ENCODE measurements at regions not wholly inside any gene's neighbourhood (a gene's known extent, or its start where the extent isn't known, plus 50 kb on each side); places are given as distances from the start of the nearest gene placed in this dataset.

DNA sequence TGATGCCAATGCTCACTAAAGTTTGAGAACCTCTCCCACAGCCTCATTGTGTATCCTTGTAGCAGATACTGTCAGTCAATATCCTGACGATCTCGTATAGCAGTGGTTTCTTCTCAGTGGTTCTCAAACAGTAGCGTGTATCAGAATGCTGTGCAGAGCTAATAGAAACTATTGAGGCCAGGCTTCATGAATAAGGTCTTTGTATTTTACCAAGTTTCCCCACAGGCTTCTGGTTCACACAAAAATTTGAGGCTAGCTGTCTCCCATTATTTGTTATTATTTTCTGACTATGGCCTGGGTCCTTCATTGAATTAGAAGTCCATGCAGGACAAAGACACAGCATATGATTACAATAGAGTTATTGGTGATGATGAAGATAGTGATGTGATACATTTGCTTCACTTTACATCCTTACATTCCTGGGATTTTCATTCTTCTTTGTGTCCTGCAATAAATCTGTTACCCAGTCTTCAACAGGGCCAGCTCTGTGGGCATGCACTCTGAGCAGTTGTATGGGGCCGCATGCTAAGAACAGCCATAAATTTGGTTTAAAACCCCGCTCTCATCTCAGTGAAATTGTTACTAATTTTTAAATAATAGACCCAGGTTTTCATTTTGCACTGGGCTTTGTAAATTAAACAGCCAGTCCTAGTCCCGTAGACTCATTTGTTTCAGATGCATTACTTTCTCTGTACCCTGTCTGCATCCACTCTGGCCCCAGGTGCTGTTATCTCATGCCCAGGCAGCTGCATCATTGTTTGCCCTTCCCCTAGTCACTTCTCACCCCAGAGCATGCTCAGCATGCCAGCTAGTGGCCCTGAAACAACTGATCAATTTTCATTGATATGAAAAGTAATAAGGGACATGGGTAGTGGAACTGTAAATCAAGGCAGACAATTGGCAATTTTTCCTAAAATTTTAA, 199.9 kb upstream of the PIK3R1 start:
- Histone ChIP-seq H3K27ac (ENCODE audit: low read depth in 2 of 2, low read length in 2 of 2) (no peak overlapping the region), H3K27me3 (ENCODE audit: control insufficient read depth, insufficient read depth, low read length) (no peaks in the 10 kb centered on the region), H3K9ac (ENCODE audit: low read length in 3 of 3) (no peak overlapping the region), H3K4me1 (ENCODE audit: control insufficient read depth in 2 of 3, insufficient read depth in 2 of 3, low read depth in 1 of 3, low read length in 3 of 3) (no peaks in the 10 kb centered on the region), H3K36me3 (ENCODE audit: control insufficient read depth in 2 of 3, insufficient read depth in 3 of 3, low read length in 3 of 3) (no peaks in the 10 kb centered on the region), H3K9me3 (ENCODE audit: control insufficient read depth in 2 of 3, insufficient read depth in 1 of 3, low read length in 3 of 3) (no peaks in the 10 kb centered on the region), H3K4me3 (ENCODE audit: low read length in 3 of 3) (no peak overlapping the region)
- intact Hi-C loops (cut with DNase I): no loop called here
- no peak for FAIRE-seq
- no peak for DNase-seq
- TF ChIP-seq, protein P1, sequence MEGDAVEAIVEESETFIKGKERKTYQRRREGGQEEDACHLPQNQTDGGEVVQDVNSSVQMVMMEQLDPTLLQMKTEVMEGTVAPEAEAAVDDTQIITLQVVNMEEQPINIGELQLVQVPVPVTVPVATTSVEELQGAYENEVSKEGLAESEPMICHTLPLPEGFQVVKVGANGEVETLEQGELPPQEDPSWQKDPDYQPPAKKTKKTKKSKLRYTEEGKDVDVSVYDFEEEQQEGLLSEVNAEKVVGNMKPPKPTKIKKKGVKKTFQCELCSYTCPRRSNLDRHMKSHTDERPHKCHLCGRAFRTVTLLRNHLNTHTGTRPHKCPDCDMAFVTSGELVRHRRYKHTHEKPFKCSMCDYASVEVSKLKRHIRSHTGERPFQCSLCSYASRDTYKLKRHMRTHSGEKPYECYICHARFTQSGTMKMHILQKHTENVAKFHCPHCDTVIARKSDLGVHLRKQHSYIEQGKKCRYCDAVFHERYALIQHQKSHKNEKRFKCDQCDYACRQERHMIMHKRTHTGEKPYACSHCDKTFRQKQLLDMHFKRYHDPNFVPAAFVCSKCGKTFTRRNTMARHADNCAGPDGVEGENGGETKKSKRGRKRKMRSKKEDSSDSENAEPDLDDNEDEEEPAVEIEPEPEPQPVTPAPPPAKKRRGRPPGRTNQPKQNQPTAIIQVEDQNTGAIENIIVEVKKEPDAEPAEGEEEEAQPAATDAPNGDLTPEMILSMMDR (IDR thresholded peaks at IDR 0.05; ENCODE audit: borderline replicate concordance, extremely low read depth, insufficient read depth): no peak

DNA sequence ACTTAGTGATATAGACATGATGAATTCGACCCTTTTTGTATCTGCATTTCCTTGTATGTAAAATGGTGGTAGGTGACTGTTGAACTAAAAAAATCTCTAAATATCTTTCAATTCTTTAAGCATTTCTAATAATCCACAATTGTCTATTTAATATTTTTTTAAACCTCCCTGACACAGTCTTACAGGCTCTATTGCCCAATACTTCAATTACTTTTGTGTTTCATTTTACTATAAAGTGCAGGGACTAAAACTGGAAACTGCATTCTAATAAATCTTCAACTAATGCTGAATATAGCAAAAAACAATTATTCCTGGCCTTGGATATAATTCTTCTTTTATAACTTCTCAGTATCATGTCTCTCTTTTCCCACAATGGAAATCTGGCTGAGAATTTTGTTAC, 202.7 kb upstream of the PIK3R1 start:
- intact Hi-C loops (cut with DNase I): no loop called here
- no peak for FAIRE-seq
- TF ChIP-seq, protein P1 (IDR thresholded peaks at IDR 0.05; ENCODE audit: borderline replicate concordance, extremely low read depth, insufficient read depth): no peak
- no peaks in the 10 kb centered on the region for H3K27me3 ChIP-seq (ENCODE audit: control insufficient read depth, insufficient read depth, low read length)
- no peaks in the 10 kb centered on the region for H3K36me3 ChIP-seq (ENCODE audit: control insufficient read depth in 2 of 3, insufficient read depth in 3 of 3, low read length in 3 of 3)
- no peak overlapping the region for H3K9ac ChIP-seq (ENCODE audit: low read length in 3 of 3)
- H3K4me1 ChIP-seq (ENCODE audit: control insufficient read depth in 2 of 3, insufficient read depth in 2 of 3, low read depth in 1 of 3, low read length in 3 of 3): no peaks in the 10 kb centered on the region
- DNase-seq: no peak
- H3K4me3 ChIP-seq (ENCODE audit: low read length in 3 of 3): no peak overlapping the region
- no peak overlapping the region for H3K27ac ChIP-seq (ENCODE audit: low read depth in 2 of 2, low read length in 2 of 2)
- no peaks in the 10 kb centered on the region for H3K9me3 ChIP-seq (ENCODE audit: control insufficient read depth in 2 of 3, insufficient read depth in 1 of 3, low read length in 3 of 3)

GRCh38 chr5:68012429-68012828, 203.1 kb upstream of the PIK3R1 start:
- H3K9ac ChIP-seq (ENCODE audit: low read length in 3 of 3): no peak overlapping the region
- H3K27ac ChIP-seq (ENCODE audit: low read depth in 2 of 2, low read length in 2 of 2): no peak overlapping the region
- H3K27me3 ChIP-seq (ENCODE audit: control insufficient read depth, insufficient read depth, low read length): no peaks in the 10 kb centered on the region
- H3K4me3 ChIP-seq (ENCODE audit: low read length in 3 of 3): no peak overlapping the region
- FAIRE-seq (no peak), DNase-seq (no peak)
- intact Hi-C loops (cut with DNase I): no loop called here
- TF ChIP-seq, protein P1 (IDR thresholded peaks at IDR 0.05; ENCODE audit: borderline replicate concordance, extremely low read depth, insufficient read depth): no peak
- H3K36me3 ChIP-seq (ENCODE audit: control insufficient read depth in 2 of 3, insufficient read depth in 3 of 3, low read length in 3 of 3): no peaks in the 10 kb centered on the region
- H3K9me3 ChIP-seq (ENCODE audit: control insufficient read depth in 2 of 3, insufficient read depth in 1 of 3, low read length in 3 of 3): no peaks in the 10 kb centered on the region
- no peaks in the 10 kb centered on the region for H3K4me1 ChIP-seq (ENCODE audit: control insufficient read depth in 2 of 3, insufficient read depth in 2 of 3, low read depth in 1 of 3, low read length in 3 of 3)

All from kidney (tissue), 13 donors.